Activated naive CD8-positive, alpha-beta T cell treated with anti-CD3 and anti-CD28 coated beads, Interleukin-2, amount 10 ng/mL, durations not matched to agents 7 days and 5 days (primary cell): ENCODE measurements at regions not wholly inside any gene's neighbourhood (a gene's known extent, or its start where the extent isn't known, plus 50 kb on each side); places are given as distances from the start of the nearest gene placed in this dataset.

Source experiments
- ATAC-seq: fragments of 150-1000 bp; cut with Tn5 transposase; one replicate; pipeline ENCODE4 v1.10.0; 2021; ENCODE audit warnings: low read depth, moderate library complexity
- POLR2A ChIA-PET: fragments of 350-600 bp; sonication (Branson Sonifier 250); formaldehyde crosslinking; loops from one replicate; lab custom pipeline; 2021; ENCODE audit warnings: antibody characterized with exemption; lab: Charles Lee
- DNase-seq: peaks from one replicate; pipeline ENCODE4 v3.0.0; 2021
- H3K27ac Mint-ChIP-seq: one replicate; pipeline ENCODE4 v1.8.0; 2022; ENCODE audit warnings: mild to moderate bottlenecking, mixed read lengths
- H3K27me3 Mint-ChIP-seq: one replicate; pipeline ENCODE4 v1.8.0; 2022; ENCODE audit warnings: mild to moderate bottlenecking, moderate library complexity, mixed read lengths
- H3K36me3 Mint-ChIP-seq: one replicate; pipeline ENCODE4 v1.8.0; 2021; ENCODE audit warnings: mild to moderate bottlenecking, mixed read lengths
- H3K4me1 Mint-ChIP-seq: one replicate; pipeline ENCODE4 v1.8.0; 2021; ENCODE audit warnings: mixed read lengths
- H3K4me3 Mint-ChIP-seq: one replicate; pipeline ENCODE4 v1.8.0; 2022; ENCODE audit warnings: mild to moderate bottlenecking, moderate library complexity, mixed read lengths
- H3K9me3 Mint-ChIP-seq: one replicate; pipeline ENCODE4 v1.8.0; 2021; ENCODE audit warnings: mixed read lengths

DNA sequence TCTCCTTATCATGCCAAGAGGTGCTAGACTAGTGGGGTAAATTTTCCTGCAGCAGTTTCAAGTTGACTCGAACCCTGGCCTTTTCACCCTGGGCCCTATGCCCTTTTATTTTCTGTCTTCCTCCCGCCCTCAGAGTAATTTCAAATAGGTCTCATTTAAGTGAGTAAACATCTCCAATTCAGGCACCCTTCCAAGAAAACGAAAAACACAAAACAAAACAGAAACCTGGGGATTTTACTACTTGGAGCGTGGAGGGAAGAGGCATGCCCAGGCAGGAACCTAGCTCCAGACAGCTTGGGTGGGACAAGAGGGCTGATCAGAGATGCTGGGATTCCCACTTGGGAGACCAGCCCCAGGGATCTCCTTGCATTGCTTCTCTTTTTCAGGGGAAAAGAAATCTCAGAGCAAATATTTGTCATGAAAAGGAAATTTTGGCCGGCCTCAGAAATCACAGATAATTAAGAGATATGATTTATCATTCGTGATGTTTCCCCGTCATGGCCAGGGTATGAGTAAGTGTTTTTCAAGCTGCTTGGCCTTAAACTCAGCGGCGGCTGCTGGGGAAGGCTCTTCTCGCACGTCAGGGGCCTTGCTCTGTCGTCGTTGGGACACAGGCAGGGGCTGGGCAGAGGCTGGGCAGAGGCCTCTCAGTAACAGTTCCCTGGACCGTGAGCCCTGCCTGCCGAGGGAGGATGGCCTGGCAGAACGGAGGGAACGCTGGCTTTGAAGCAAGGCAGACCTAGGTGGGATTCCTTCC is 248.6 kb upstream of the KLF4 start:
- H3K4me1 Mint-ChIP-seq: no peaks in the 10 kb centered on the region
- no peaks in the 10 kb centered on the region for H3K36me3 Mint-ChIP-seq
- peaks cover 2% of the 10 kb centered on the region for H3K9me3 Mint-ChIP-seq
- H3K4me3 Mint-ChIP-seq: no peak overlapping the region
- H3K27me3 Mint-ChIP-seq: no peaks in the 10 kb centered on the region
- POLR2A ChIA-PET: no interaction called here
- ATAC-seq (no peak), DNase-seq (no peak)
- H3K27ac Mint-ChIP-seq: no peak overlapping the region

DNA sequence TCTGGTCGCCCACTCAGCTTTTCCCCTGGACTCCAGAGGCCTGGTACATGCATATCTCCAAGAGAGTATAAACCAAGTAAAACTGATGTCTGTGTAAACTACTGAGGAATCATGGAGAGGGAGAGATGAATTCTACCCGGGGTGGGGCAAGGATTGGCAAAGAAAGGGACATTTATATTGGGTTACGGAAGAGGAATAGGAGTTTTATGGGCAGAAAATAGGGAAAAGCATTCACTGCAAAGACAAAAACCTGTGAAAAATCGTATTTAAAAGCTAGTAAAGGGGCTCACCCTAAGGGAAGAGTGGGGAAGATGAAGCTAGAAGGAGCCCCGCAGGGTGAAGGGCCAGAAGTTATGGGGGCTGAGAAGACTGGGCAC is 248.0 kb upstream of the KLF4 start:
- Mint-ChIP-seq H3K27me3 (no peaks in the 10 kb centered on the region), H3K27ac (no peak overlapping the region), H3K36me3 (no peaks in the 10 kb centered on the region), H3K9me3 (peaks cover 2% of the 10 kb centered on the region), H3K4me1 (no peaks in the 10 kb centered on the region), H3K4me3 (no peak overlapping the region)
- ATAC-seq (no peak), DNase-seq (no peak)
- POLR2A ChIA-PET: no interaction called here

DNA sequence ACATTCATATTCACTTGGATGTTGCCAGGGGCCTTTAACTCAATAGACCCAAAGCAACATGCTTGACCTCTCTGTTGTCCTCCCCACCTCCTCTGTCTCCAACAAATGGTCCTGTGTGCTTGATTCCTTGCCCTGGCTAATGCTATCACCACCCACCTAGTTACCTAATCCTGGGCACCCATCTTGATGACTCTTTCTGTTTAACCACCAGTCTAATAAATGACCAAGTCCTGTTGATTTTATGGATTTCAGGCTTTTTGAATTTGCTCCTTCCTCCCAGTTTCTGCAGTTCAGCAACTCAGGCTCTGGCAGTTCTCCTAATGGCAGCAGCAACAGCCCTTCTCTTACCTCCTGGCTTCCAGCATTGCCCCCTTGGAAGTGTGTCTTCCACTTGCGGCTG is 246.3 kb upstream of the KLF4 start:
- no peaks in the 10 kb centered on the region for H3K4me1 Mint-ChIP-seq
- no peak overlapping the region for H3K4me3 Mint-ChIP-seq
- H3K36me3 Mint-ChIP-seq: no peaks in the 10 kb centered on the region
- H3K27ac Mint-ChIP-seq: no peak overlapping the region
- POLR2A ChIA-PET: no interaction called here
- peaks cover 2% of the 10 kb centered on the region for H3K9me3 Mint-ChIP-seq
- DNase-seq: no peak
- H3K27me3 Mint-ChIP-seq: no peaks in the 10 kb centered on the region
- ATAC-seq: no peak

DNA sequence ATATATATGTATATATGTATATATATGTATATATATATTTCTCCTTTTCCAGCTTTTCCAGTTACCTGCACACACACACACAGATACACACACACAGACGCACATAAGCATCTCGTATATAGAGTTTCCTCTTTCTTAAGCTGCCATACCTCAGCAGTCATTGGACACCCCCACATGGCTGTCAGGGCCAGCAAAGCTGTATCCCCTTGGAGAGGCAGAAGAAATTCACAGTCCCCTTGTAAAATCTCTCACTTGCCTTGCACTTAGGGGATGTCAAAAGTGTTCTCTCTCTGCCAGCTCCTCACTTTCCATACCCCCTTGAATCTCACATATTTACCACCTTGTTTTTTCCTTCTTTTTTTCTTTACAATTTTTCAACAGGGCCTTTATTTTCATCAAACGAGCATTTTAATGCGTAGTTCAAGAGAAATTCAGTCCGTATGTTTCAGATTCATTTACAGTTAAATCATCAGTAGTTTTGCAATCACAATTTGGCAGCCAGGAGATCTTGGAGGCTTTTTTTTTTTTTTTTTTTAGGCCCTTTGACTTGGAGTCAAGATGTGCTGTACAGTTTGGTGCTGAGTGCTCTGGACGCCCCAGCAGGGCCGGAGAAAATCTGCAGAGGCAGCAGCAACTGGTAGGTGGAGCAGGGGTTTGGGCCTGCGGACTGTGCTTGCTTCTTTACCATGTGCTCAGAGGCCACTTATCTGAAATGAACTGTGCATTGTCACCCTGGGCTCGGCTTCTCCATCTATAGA is 244.9 kb upstream of the KLF4 start:
- ATAC-seq (no peak), DNase-seq (no peak)
- no peaks in the 10 kb centered on the region for H3K36me3 Mint-ChIP-seq
- H3K4me3 Mint-ChIP-seq: no peak overlapping the region
- H3K4me1 Mint-ChIP-seq: no peaks in the 10 kb centered on the region
- H3K27ac Mint-ChIP-seq: no peak overlapping the region
- no peaks in the 10 kb centered on the region for H3K9me3 Mint-ChIP-seq
- H3K27me3 Mint-ChIP-seq: no peaks in the 10 kb centered on the region
- POLR2A ChIA-PET: no interaction called here

GRCh38 chr9:107733523-107733894 is 243.9 kb upstream of the KLF4 start:
- ATAC-seq: no peak

GRCh38 chr9:107732781-107733522 is 243.4 kb upstream of the KLF4 start:
- POLR2A ChIA-PET: no interaction called here
- ATAC-seq (no peak), DNase-seq (no peak)
- H3K4me1 Mint-ChIP-seq: no peaks in the 10 kb centered on the region
- H3K9me3 Mint-ChIP-seq: no peaks in the 10 kb centered on the region
- no peak overlapping the region for H3K27ac Mint-ChIP-seq
- H3K36me3 Mint-ChIP-seq: no peaks in the 10 kb centered on the region
- H3K4me3 Mint-ChIP-seq: no peak overlapping the region
- H3K27me3 Mint-ChIP-seq: no peaks in the 10 kb centered on the region

More at GRCh38 chr9:107733523-107733894, 243.9 kb upstream of the KLF4 start:
- Mint-ChIP-seq H3K4me3 (no peak overlapping the region), H3K4me1 (no peaks in the 10 kb centered on the region), H3K27ac (no peak overlapping the region), H3K27me3 (no peaks in the 10 kb centered on the region), H3K9me3 (no peaks in the 10 kb centered on the region), H3K36me3 (no peaks in the 10 kb centered on the region)
- DNase-seq: no peak
- POLR2A ChIA-PET: no interaction called here

GRCh38 chr9:107731115-107731762 is 241.7 kb upstream of the KLF4 start:
- Mint-ChIP-seq H3K4me1 (no peaks in the 10 kb centered on the region), H3K9me3 (no peaks in the 10 kb centered on the region), H3K4me3 (no peak overlapping the region), H3K36me3 (no peaks in the 10 kb centered on the region), H3K27me3 (no peaks in the 10 kb centered on the region), H3K27ac (no peak overlapping the region)
- POLR2A ChIA-PET: no interaction called here
- ATAC-seq (no peak), DNase-seq (no peak)

GRCh38 chr9:107730666-107731065 is 241.1 kb upstream of the KLF4 start:
- H3K36me3 Mint-ChIP-seq: no peaks in the 10 kb centered on the region
- H3K9me3 Mint-ChIP-seq: no peaks in the 10 kb centered on the region
- DNase-seq (no peak), ATAC-seq (no peak)
- H3K27ac Mint-ChIP-seq: no peak overlapping the region
- no peaks in the 10 kb centered on the region for H3K27me3 Mint-ChIP-seq
- H3K4me3 Mint-ChIP-seq: no peak overlapping the region
- H3K4me1 Mint-ChIP-seq: no peaks in the 10 kb centered on the region
- POLR2A ChIA-PET: no interaction called here

DNA sequence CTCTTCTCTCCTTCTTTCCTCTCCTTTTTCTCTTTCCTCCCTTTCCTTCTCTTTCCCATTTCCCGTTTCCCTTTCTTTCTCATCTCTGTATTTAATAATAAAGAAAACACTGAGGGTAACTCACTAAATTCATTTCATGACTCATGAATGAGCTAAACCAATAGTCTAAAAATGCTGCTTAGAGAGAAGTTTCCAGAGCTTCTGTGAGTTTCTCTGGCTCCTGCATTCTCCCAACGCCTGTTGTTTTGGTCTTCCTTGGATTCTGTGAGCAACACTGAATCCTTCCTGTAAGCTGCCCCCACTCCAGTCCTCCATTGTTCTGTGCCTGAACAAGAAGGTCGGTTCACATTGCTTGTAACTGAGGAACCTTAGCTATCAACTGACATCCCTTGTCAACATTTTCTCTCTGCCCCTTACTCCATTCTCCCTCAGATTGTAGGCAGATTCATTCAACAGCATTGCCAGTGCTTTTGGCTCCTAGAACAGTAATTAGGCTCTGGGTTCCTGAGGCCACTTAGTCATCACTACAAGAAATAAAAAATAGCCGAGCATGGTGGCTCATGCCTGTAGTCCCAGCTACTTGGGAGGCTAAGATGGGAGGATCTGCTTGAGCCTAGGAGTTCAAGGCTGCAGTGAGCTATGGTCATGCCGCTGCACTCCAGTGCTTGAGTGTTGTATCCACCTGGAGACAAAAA is 237.7 kb upstream of the KLF4 start:
- H3K27ac Mint-ChIP-seq: no peak overlapping the region
- no peaks in the 10 kb centered on the region for H3K27me3 Mint-ChIP-seq
- peaks cover 8% of the 10 kb centered on the region for H3K9me3 Mint-ChIP-seq
- DNase-seq (no peak), ATAC-seq (no peak)
- H3K36me3 Mint-ChIP-seq: no peaks in the 10 kb centered on the region
- POLR2A ChIA-PET: no interaction called here
- no peak overlapping the region for H3K4me3 Mint-ChIP-seq
- H3K4me1 Mint-ChIP-seq: no peaks in the 10 kb centered on the region

- ATAC-seq (no peak), DNase-seq (no peak)
- peaks cover 8% of the 10 kb centered on the region for H3K9me3 Mint-ChIP-seq
- no peaks in the 10 kb centered on the region for H3K36me3 Mint-ChIP-seq
- H3K27me3 Mint-ChIP-seq: no peaks in the 10 kb centered on the region
- H3K27ac Mint-ChIP-seq: no peak overlapping the region
- POLR2A ChIA-PET: no interaction called here
- H3K4me1 Mint-ChIP-seq: no peaks in the 10 kb centered on the region
- H3K4me3 Mint-ChIP-seq: no peak overlapping the region
Measured at GRCh38 chr9:107723015-107723414, 233.4 kb upstream of the KLF4 start.

DNA sequence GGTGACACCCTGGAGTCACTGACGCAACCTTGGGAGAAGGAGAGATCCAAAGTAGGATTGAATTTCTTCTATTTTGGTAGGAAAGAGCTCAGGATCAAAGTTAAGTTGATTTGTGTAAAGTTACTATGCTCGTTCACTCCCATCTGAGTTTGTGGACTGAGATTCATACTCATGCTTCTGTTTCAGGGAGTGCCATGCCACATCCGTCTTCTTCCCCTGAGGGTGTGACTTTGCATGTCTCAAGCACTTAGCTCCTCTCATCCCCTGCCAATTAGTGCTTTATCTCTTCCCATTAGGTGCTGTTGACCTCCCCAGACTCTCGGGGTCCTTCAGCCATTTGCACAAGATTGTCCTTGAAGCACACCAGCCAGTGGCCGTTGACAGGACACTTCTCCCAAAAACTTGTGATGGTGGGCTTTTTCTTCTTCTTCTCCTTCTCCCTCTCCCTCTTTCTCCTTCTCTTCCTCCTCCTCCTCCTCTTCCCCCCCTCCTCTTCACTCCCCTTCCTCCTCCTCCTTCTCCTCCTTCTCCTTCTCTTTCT is 232.2 kb upstream of the KLF4 start:
- Mint-ChIP-seq H3K27me3 (no peaks in the 10 kb centered on the region), H3K36me3 (no peaks in the 10 kb centered on the region), H3K4me3 (no peak overlapping the region), H3K4me1 (no peaks in the 10 kb centered on the region), H3K27ac (no peak overlapping the region), H3K9me3 (peaks cover 8% of the 10 kb centered on the region)
- no peak for DNase-seq
- POLR2A ChIA-PET: no interaction called here
- ATAC-seq: no peak

DNA sequence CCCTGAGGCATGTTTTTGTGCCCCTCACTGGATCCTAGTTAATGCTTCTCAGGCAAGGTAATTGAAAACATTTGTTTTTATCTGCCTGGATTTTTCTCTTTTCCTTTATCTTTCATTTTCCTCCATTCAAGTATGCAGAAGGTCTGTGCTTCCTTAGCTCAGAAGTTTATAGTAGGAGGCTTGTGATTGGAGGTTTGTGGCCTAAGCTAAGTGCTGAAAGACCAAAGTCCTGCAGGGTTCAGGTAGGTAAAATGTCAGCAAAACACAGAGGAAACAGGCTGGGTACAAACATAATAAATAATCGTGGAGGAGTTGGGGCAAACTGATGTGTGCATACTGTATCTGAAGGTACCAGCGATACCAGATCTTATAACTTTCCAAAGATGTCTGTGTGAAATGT is 230.9 kb upstream of the KLF4 start:
- DNase-seq: no peak
- H3K36me3 Mint-ChIP-seq: no peaks in the 10 kb centered on the region
- H3K4me3 Mint-ChIP-seq: no peak overlapping the region
- peaks cover 8% of the 10 kb centered on the region for H3K9me3 Mint-ChIP-seq
- no peaks in the 10 kb centered on the region for H3K4me1 Mint-ChIP-seq
- no peak for ATAC-seq
- POLR2A ChIA-PET: no interaction called here
- H3K27me3 Mint-ChIP-seq: no peaks in the 10 kb centered on the region
- H3K27ac Mint-ChIP-seq: no peak overlapping the region
